ENCODE measurements at regions not wholly inside any gene's neighbourhood (a gene's known extent, or its start where the extent isn't known, plus 50 kb on each side); places are given as distances from the start of the nearest gene placed in this dataset.

GRCh38 chr1:22285549-22286396, 142.9 kb upstream of the WNT4 start:
- intact Hi-C loops (cut with DNase I), result no loop called here
- Histone ChIP-seq H3K4me1 (no peaks in the 10 kb centered on the region), H3K27me3 (ENCODE audit: low read depth) (no peaks in the 10 kb centered on the region), H3K4me3 (no peak overlapping the region), H3K27ac (no peak overlapping the region), H3K36me3 (no peaks in the 10 kb centered on the region), H3K9me3 (no peaks in the 10 kb centered on the region)
- TF ChIP-seq CTCF (IDR thresholded peaks at IDR 0.05), result no peak
- no peak for ATAC-seq
- no peak for DNase-seq

- no peaks in the 10 kb centered on the region for H3K4me1 ChIP-seq
- ATAC-seq (no peak), DNase-seq (no peak)
- intact Hi-C loops (cut with DNase I), result no loop called here
- no peaks in the 10 kb centered on the region for H3K36me3 ChIP-seq
- no peaks in the 10 kb centered on the region for H3K27me3 ChIP-seq (ENCODE audit: low read depth)
- no peak overlapping the region for H3K4me3 ChIP-seq
- H3K27ac ChIP-seq, result no peak overlapping the region
- TF ChIP-seq CTCF (IDR thresholded peaks at IDR 0.05), result no peak
- H3K9me3 ChIP-seq, result no peaks in the 10 kb centered on the region
These were observed 143.6 kb upstream of the WNT4 start for GRCh38 chr1:22286491-22286890.

- Histone ChIP-seq H3K27me3 (ENCODE audit: low read depth) (no peaks in the 10 kb centered on the region), H3K4me3 (no peak overlapping the region), H3K36me3 (no peaks in the 10 kb centered on the region), H3K9me3 (no peaks in the 10 kb centered on the region), H3K4me1 (no peaks in the 10 kb centered on the region), H3K27ac (no peak overlapping the region)
- TF ChIP-seq CTCF (IDR thresholded peaks at IDR 0.05), result no peak
- intact Hi-C loops (cut with DNase I), result no loop called here
- DNase-seq (no peak), ATAC-seq (no peak)
These were observed 144.4 kb upstream of the WNT4 start for GRCh38 chr1:22287273-22287672.

GRCh38 chr1:22287946-22288520, 145.1 kb upstream of the WNT4 start:
- no peak overlapping the region for H3K4me3 ChIP-seq
- no peak for ATAC-seq
- no peak for DNase-seq
- TF ChIP-seq CTCF (IDR thresholded peaks at IDR 0.05), result no peak
- H3K9me3 ChIP-seq, result no peaks in the 10 kb centered on the region
- no peaks in the 10 kb centered on the region for H3K4me1 ChIP-seq
- intact Hi-C loops (cut with DNase I), result no loop called here
- H3K27ac ChIP-seq, result no peak overlapping the region
- H3K36me3 ChIP-seq, result no peaks in the 10 kb centered on the region
- no peaks in the 10 kb centered on the region for H3K27me3 ChIP-seq (ENCODE audit: low read depth)

GRCh38 chr1:22288593-22289241, 145.8 kb upstream of the WNT4 start:
- Histone ChIP-seq H3K27ac (no peak overlapping the region), H3K27me3 (ENCODE audit: low read depth) (no peaks in the 10 kb centered on the region), H3K36me3 (no peaks in the 10 kb centered on the region), H3K4me1 (no peaks in the 10 kb centered on the region), H3K9me3 (no peaks in the 10 kb centered on the region), H3K4me3 (no peak overlapping the region)
- ATAC-seq, result no peak
- DNase-seq, result no peak
- no peak for TF ChIP-seq CTCF (IDR thresholded peaks at IDR 0.05)
- intact Hi-C loops (cut with DNase I), result no loop called here
